Right atrium auricular region (tissue), 2 donors: ENCODE measurements at regions not wholly inside any gene's neighbourhood (a gene's known extent, or its start where the extent isn't known, plus 50 kb on each side); places are given as distances from the start of the nearest gene placed in this dataset.

Source experiments
- DNase-seq: peaks from one replicate; pipeline ENCODE4 v3.0.0-alpha.2; 2019; ENCODE audit warnings: low spot score
- H3K27ac ChIP-seq, 2 donors: fragments of 200-600 bp; sonication (generic); 1 replicate in 1 of 2; 2 replicates in 1 of 2; pipeline ENCODE4 v1.5.1; 2016 to 2019
- H3K27me3 ChIP-seq, 2 donors: fragments of 200-600 bp; sonication (generic); one replicate each; pipeline versions ENCODE4 v1.5.1 to v1.6.0; 2017 to 2019
- H3K36me3 ChIP-seq: fragments of 200-600 bp; sonication (generic); one replicate; pipeline ENCODE4 v1.5.1; 2016
- H3K4me1 ChIP-seq, 2 donors: fragments of 200-600 bp; sonication (generic); one replicate each; pipeline versions ENCODE4 v1.5.1 to v1.6.0; 2017 to 2019
- H3K4me3 ChIP-seq, 2 donors: fragments of 200-600 bp; sonication (generic); 1 replicate in 1 of 2; 2 replicates in 1 of 2; pipeline ENCODE4 v1.5.1; 2017 to 2019; ENCODE audit warnings: mild to moderate bottlenecking in 1 of 2, moderate library complexity in 1 of 2
- H3K9me3 ChIP-seq, 2 donors: fragments of 200-600 bp; sonication (generic); one replicate each; pipeline ENCODE4 v1.5.1; 2019
- CTCF ChIP-seq, 2 donors: fragments of 200-600 bp; sonication (generic); IDR thresholded peaks; one replicate each; pipeline ENCODE4 v1.5.1; 2019; ENCODE audit warnings: antibody characterized with exemption in 2 of 2

GRCh38 chr7:110264288-110264687 is 826.6 kb upstream of the LRRN3 start:
- H3K36me3 ChIP-seq: no peaks in the 10 kb centered on the region

GRCh38 chr7:110281362-110281761 is 809.6 kb upstream of the LRRN3 start:
- Histone ChIP-seq H3K36me3 (no peaks in the 10 kb centered on the region), H3K4me3 (no peak overlapping the region), H3K27me3 (no peaks in the 10 kb centered on the region), H3K4me1 (no peaks in the 10 kb centered on the region), H3K27ac (no peak overlapping the region), H3K9me3 (no peaks in the 10 kb centered on the region)
- no peak for TF ChIP-seq CTCF (IDR thresholded peaks at IDR 0.05)
- DNase-seq: no peak

More at GRCh38 chr7:110264288-110264687, 826.6 kb upstream of the LRRN3 start:
- Histone ChIP-seq H3K4me3 (no peak overlapping the region), H3K27ac (no peak overlapping the region), H3K27me3 (no peaks in the 10 kb centered on the region), H3K4me1 (no peaks in the 10 kb centered on the region), H3K9me3 (no peaks in the 10 kb centered on the region)
- no peak for DNase-seq
- TF ChIP-seq CTCF (IDR thresholded peaks at IDR 0.05): no peak

- Histone ChIP-seq H3K4me3 (no peak overlapping the region), H3K27me3 (no peaks in the 10 kb centered on the region), H3K36me3 (no peaks in the 10 kb centered on the region), H3K27ac (no peak overlapping the region), H3K4me1 (no peaks in the 10 kb centered on the region), H3K9me3 (no peaks in the 10 kb centered on the region)
- no peak for TF ChIP-seq CTCF (IDR thresholded peaks at IDR 0.05)
- no peak for DNase-seq
Observed at GRCh38 chr7:110283056-110283455, 807.9 kb upstream of the LRRN3 start.

GRCh38 chr7:110291430-110291829 is 799.5 kb upstream of the LRRN3 start:
- no peak overlapping the region for H3K27ac ChIP-seq
- H3K27me3 ChIP-seq: no peaks in the 10 kb centered on the region
- TF ChIP-seq CTCF (IDR thresholded peaks at IDR 0.05): no peak
- DNase-seq: no peak
- no peak overlapping the region for H3K4me3 ChIP-seq
- H3K9me3 ChIP-seq: no peaks in the 10 kb centered on the region
- no peaks in the 10 kb centered on the region for H3K4me1 ChIP-seq
- H3K36me3 ChIP-seq: no peaks in the 10 kb centered on the region

GRCh38 chr7:110296321-110296720 is 794.6 kb upstream of the LRRN3 start:
- no peaks in the 10 kb centered on the region for H3K27me3 ChIP-seq

More at GRCh38 chr7:110296321-110296720, 794.6 kb upstream of the LRRN3 start:
- Histone ChIP-seq H3K4me3 (no peak overlapping the region), H3K9me3 (no peaks in the 10 kb centered on the region), H3K36me3 (no peaks in the 10 kb centered on the region), H3K4me1 (no peaks in the 10 kb centered on the region), H3K27ac (no peak overlapping the region)
- no peak for DNase-seq
- TF ChIP-seq CTCF (IDR thresholded peaks at IDR 0.05): no peak
